ENCODE measurements at regions not wholly inside any gene's neighbourhood (a gene's known extent, or its start where the extent isn't known, plus 50 kb on each side); places are given as distances from the start of the nearest gene placed in this dataset.

- no peak for TF ChIP-seq CTCF (IDR thresholded peaks at IDR 0.05; ENCODE audit: insufficient read depth, low read depth, low read length)
- no peak overlapping the region for H3K4me3 ChIP-seq (ENCODE audit: low read depth, low read length)
- no peak for DNase-seq (ENCODE audit: low read depth)
These were observed 540.8 kb upstream of the IL12A start for GRCh38 chr3:159447841-159448240.

- no peak overlapping the region for H3K4me3 ChIP-seq (ENCODE audit: low read depth, low read length)
- DNase-seq (ENCODE audit: low read depth) = no peak
- TF ChIP-seq CTCF (IDR thresholded peaks at IDR 0.05; ENCODE audit: insufficient read depth, low read depth, low read length) = no peak
These were observed 539.7 kb upstream of the IL12A start for GRCh38 chr3:159448902-159449301.

- no peak overlapping the region for H3K4me3 ChIP-seq (ENCODE audit: low read depth, low read length)
- no peak for TF ChIP-seq CTCF (IDR thresholded peaks at IDR 0.05; ENCODE audit: insufficient read depth, low read depth, low read length)
- DNase-seq (ENCODE audit: low read depth) = no peak
These were observed 537.6 kb upstream of the IL12A start for GRCh38 chr3:159451067-159451466.

- DNase-seq (ENCODE audit: low read depth) = no peak
- no peak for TF ChIP-seq CTCF (IDR thresholded peaks at IDR 0.05; ENCODE audit: insufficient read depth, low read depth, low read length)
- no peak overlapping the region for H3K4me3 ChIP-seq (ENCODE audit: low read depth, low read length)
These were observed 537.2 kb upstream of the IL12A start for GRCh38 chr3:159451482-159451881.

- DNase-seq (ENCODE audit: low read depth) = no peak
- H3K4me3 ChIP-seq (ENCODE audit: low read depth, low read length) = no peak overlapping the region
- no peak for TF ChIP-seq CTCF (IDR thresholded peaks at IDR 0.05; ENCODE audit: insufficient read depth, low read depth, low read length)
These were observed 535.6 kb upstream of the IL12A start for GRCh38 chr3:159453036-159453435.

GRCh38 chr3:159453945-159454344 is 534.7 kb upstream of the IL12A start:
- no peak for TF ChIP-seq CTCF (IDR thresholded peaks at IDR 0.05; ENCODE audit: insufficient read depth, low read depth, low read length)

GRCh38 chr3:159455741-159456181 is 532.9 kb upstream of the IL12A start:
- no peak for TF ChIP-seq CTCF (IDR thresholded peaks at IDR 0.05; ENCODE audit: insufficient read depth, low read depth, low read length)
- no peak for DNase-seq (ENCODE audit: low read depth)
- H3K4me3 ChIP-seq (ENCODE audit: low read depth, low read length) = no peak overlapping the region

More at GRCh38 chr3:159453945-159454344, 534.7 kb upstream of the IL12A start:
- no peak overlapping the region for H3K4me3 ChIP-seq (ENCODE audit: low read depth, low read length)
- DNase-seq (ENCODE audit: low read depth) = no peak
